Prostate gland (tissue), 2 donors: ENCODE measurements at regions not wholly inside any gene's neighbourhood (a gene's known extent, or its start where the extent isn't known, plus 50 kb on each side); places are given as distances from the start of the nearest gene placed in this dataset.

Source experiments
- DNase-seq: peaks from one replicate; pipeline ENCODE4 v3.0.0-alpha.2; 2019; ENCODE audit warnings: low spot score
- H3K27ac ChIP-seq, 2 donors: fragments of 200-600 bp; sonication (generic); 2 replicates each; pipeline ENCODE4 v1.5.1; 2017 to 2019
- H3K27me3 ChIP-seq: fragments of 200-600 bp; sonication (generic); replicated peaks from 2 replicates; pipeline ENCODE4 v1.5.1; 2019; ENCODE audit not compliant: insufficient read depth
- H3K36me3 ChIP-seq, 2 donors: fragments of 200-600 bp; sonication (generic); 1 replicate in 1 of 2; 2 replicates in 1 of 2; pipeline versions ENCODE4 v1.5.1 to v1.8.1; 2017 to 2019
- H3K4me1 ChIP-seq: fragments of 200-600 bp; sonication (generic); replicated peaks from 2 replicates; pipeline ENCODE4 v1.5.1; 2019
- H3K4me3 ChIP-seq, 2 donors: fragments of 200-600 bp; sonication (generic); 2 replicates each; pipeline ENCODE4 v1.5.1; 2017 to 2019
- H3K9me3 ChIP-seq: fragments of 200-600 bp; sonication (generic); 2 replicates; pipeline ENCODE4 v1.5.1; 2017
- POLR2A ChIP-seq: fragments of 450-650 bp; IDR thresholded peaks from one replicate; pipeline ENCODE4 v1.6.1; 2016; ENCODE audit warnings: antibody characterized with exemption, mild to moderate bottlenecking
- POLR2AphosphoS5 ChIP-seq: sonication (generic); formaldehyde crosslinking; IDR thresholded peaks from one replicate; pipeline ENCODE4 v1.6.1; 2017; ENCODE audit warnings: antibody characterized with exemption
- WGBS: methylation state at CpG from one replicate; pipeline ENCODE4 v1.1.5; 2018; 5-methylcytosine and 5-hydroxymethylcytosine counted together
- intact Hi-C: fragments of 100-400 bp; cut with DNase I; formaldehyde crosslinking; loops from one replicate; pipeline ENCODE4 v1.14.2; 2022
- TF ChIP-seq, protein P1 (sequence below), 4 experiments: fragments of 200-600 bp in 2 of 4; fragments of 450-650 bp in 2 of 4; sonication (generic) in 2 of 4; IDR thresholded peaks; 1 replicate in 3 of 4; 2 replicates in 1 of 4; pipeline ENCODE4 v1.5.1; 2016 to 2019; ENCODE audit warnings: antibody characterized with exemption in 4 of 4, mild to moderate bottlenecking in 2 of 4, moderate library complexity in 2 of 4

DNA sequence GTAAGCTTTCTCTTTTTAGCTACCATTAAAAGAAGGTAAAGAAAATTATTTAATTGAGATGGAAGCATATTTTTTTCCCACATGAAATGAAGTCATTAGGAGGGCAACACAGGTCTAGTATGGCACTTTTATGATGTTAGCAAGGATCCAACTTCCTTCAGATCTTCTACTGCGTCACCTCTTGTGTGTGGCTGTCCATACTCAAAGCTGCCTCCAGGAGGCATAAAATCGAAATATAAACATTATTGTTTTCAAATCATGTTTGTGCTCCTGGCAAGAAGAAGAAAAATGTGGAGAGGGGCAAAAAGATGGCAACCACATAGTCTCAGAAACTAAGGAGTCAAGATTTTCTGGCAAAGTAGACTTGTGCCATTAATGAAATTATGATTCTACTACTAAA lies 791.7 kb upstream of the EPHA6 start:
- intact Hi-C loops = no loop called here
- TF ChIP-seq POLR2A (no peak), POLR2AphosphoS5 (no peak)
- TF ChIP-seq, protein P1, sequence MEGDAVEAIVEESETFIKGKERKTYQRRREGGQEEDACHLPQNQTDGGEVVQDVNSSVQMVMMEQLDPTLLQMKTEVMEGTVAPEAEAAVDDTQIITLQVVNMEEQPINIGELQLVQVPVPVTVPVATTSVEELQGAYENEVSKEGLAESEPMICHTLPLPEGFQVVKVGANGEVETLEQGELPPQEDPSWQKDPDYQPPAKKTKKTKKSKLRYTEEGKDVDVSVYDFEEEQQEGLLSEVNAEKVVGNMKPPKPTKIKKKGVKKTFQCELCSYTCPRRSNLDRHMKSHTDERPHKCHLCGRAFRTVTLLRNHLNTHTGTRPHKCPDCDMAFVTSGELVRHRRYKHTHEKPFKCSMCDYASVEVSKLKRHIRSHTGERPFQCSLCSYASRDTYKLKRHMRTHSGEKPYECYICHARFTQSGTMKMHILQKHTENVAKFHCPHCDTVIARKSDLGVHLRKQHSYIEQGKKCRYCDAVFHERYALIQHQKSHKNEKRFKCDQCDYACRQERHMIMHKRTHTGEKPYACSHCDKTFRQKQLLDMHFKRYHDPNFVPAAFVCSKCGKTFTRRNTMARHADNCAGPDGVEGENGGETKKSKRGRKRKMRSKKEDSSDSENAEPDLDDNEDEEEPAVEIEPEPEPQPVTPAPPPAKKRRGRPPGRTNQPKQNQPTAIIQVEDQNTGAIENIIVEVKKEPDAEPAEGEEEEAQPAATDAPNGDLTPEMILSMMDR (IDR thresholded peaks at IDR 0.05) = no peak

DNA sequence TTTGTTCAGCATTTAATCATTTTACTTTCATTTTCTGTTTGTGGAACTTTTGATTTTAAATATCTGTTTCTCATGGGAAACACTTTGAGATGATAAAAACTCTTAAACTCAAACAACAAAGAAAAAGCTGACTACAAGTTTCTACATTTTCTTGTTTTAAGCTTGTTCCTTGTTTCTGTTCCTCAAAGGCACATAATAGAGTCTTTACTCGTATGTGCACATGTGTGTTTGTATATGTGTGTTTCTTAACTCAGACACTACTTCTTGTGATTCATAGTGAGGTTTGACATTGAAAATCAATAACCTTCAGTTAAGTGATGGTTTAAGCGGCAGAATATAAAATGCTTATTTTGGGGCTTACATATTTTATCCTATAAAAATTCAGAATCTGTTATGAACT lies 786.7 kb upstream of the EPHA6 start:
- Histone ChIP-seq H3K4me1 (no peaks in the 10 kb centered on the region), H3K27me3 (no peaks in the 10 kb centered on the region), H3K27ac (no peak overlapping the region), H3K36me3 (no peaks in the 10 kb centered on the region), H3K4me3 (no peak overlapping the region), H3K9me3 (no peaks in the 10 kb centered on the region)
- intact Hi-C loops = no loop called here
- TF ChIP-seq POLR2A (no peak), POLR2AphosphoS5 (no peak)
- TF ChIP-seq, protein P1 (IDR thresholded peaks at IDR 0.05) = no peak
- WGBS = 88% methylated on average over 2 of the region's 2 CpGs
- no peak for DNase-seq

More for the DNA sequence above, 791.7 kb upstream of the EPHA6 start:
- 75% methylated on average over 2 of the region's 2 CpGs for WGBS
- no peak overlapping the region for H3K4me3 ChIP-seq
- no peaks in the 10 kb centered on the region for H3K4me1 ChIP-seq
- H3K9me3 ChIP-seq = no peaks in the 10 kb centered on the region
- H3K27ac ChIP-seq = no peak overlapping the region
- H3K27me3 ChIP-seq = no peaks in the 10 kb centered on the region
- DNase-seq = no peak
- no peaks in the 10 kb centered on the region for H3K36me3 ChIP-seq

DNA sequence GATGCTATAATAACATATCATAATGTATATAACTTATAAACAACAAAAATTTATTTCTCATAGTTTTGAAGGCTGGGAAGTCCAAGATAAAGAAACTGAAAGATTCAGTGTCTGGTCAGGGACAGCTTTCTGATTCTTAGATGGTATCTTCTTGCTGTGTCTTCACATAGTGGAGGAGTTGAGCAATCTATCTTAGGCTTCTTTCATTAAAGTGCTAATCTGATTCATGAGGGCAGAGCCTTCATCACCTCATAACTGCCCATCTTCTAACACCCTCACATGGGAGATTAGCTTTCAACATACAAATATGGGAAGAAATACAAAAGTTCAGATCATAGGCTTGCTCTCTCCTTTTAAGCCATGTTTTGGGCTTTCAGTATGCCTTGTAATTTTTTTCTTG lies 774.8 kb upstream of the EPHA6 start:
- H3K4me1 ChIP-seq = no peaks in the 10 kb centered on the region
- no peak overlapping the region for H3K4me3 ChIP-seq
- H3K27me3 ChIP-seq = no peaks in the 10 kb centered on the region
- TF ChIP-seq POLR2A = no peak
- no peak for TF ChIP-seq POLR2AphosphoS5
- TF ChIP-seq, protein P1 (IDR thresholded peaks at IDR 0.05) = no peak
- H3K9me3 ChIP-seq = no peaks in the 10 kb centered on the region
- intact Hi-C loops = no loop called here
- no peak for DNase-seq
- H3K36me3 ChIP-seq = no peaks in the 10 kb centered on the region
- H3K27ac ChIP-seq = no peak overlapping the region

DNA sequence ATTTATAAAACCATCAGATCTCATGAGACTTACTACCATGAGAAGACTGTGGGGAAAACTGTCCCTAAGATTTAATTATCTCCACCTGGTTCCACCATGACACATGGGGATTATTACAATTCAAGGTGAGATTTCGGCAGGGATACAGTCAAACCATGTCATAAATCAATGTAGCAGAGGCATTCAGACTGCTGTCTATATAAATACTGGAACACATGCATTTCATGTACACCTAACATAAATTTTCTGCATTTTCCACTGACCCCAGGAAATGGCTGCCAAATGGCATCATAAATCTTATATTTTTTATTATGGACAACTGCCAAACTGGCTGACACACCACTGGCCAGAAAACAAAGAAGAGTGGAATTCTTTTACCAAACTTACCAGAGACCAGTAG lies 755.1 kb upstream of the EPHA6 start:
- Histone ChIP-seq H3K9me3 (no peaks in the 10 kb centered on the region), H3K4me1 (no peaks in the 10 kb centered on the region), H3K4me3 (no peak overlapping the region), H3K36me3 (no peaks in the 10 kb centered on the region), H3K27me3 (no peaks in the 10 kb centered on the region), H3K27ac (no peak overlapping the region)
- intact Hi-C loops = no loop called here
- WGBS = 89% methylated on average over 1 of the region's 1 CpG
- DNase-seq = no peak
- TF ChIP-seq POLR2AphosphoS5 = no peak
- TF ChIP-seq, protein P1 (IDR thresholded peaks at IDR 0.05) = no peak
- TF ChIP-seq POLR2A = no peak

DNA sequence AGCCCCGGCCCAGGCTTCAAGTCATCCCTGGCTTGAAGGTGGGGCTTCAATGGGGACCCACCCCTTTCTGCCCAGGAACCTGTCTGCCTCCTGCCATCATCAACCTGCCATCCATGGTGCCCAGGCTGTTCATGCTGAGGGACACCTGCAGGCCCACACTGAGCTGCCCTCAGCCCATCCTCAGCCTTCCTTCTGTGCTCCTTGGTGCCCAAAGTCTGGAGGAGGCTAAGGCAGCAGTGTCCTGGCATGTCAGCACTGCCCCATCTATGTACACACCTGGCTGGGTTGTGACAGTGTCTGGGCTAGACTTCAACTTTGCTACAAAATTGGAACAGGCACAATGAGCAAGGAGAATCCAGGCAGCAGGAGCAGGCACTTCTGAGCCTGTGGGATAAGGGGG lies 745.3 kb upstream of the EPHA6 start:
- no peaks in the 10 kb centered on the region for H3K4me1 ChIP-seq
- no peak overlapping the region for H3K27ac ChIP-seq
- H3K27me3 ChIP-seq = no peaks in the 10 kb centered on the region
- no peak for DNase-seq
- no peaks in the 10 kb centered on the region for H3K9me3 ChIP-seq
- intact Hi-C loops = no loop called here
- H3K36me3 ChIP-seq = no peaks in the 10 kb centered on the region
- WGBS = 100% methylated on average over 1 of the region's 1 CpG
- TF ChIP-seq POLR2A = no peak
- no peak for TF ChIP-seq POLR2AphosphoS5
- TF ChIP-seq, protein P1 (IDR thresholded peaks at IDR 0.05) = no peak
- H3K4me3 ChIP-seq = no peak overlapping the region
